Sigmoid colon (tissue), 6 donors: ENCODE measurements at regions not wholly inside any gene's neighbourhood (a gene's known extent, or its start where the extent isn't known, plus 50 kb on each side); places are given as distances from the start of the nearest gene placed in this dataset.

Experiments
- DNase-seq: peaks from one replicate; pipeline ENCODE4 v3.0.0-alpha.2; 2019
- H3K27ac ChIP-seq, 4 donors: fragments of 200-600 bp; sonication (generic); one replicate each; pipeline ENCODE4 v1.5.1; 2016 to 2019; ENCODE audit warnings: mild to moderate bottlenecking in 1 of 4
- H3K27me3 ChIP-seq, 3 donors: fragments of 200-600 bp; sonication (generic); one replicate each; pipeline ENCODE4 v1.5.1; 2019; ENCODE audit warnings: mild to moderate bottlenecking in 1 of 3
- H3K36me3 ChIP-seq, 4 donors: fragments of 200-600 bp; sonication (generic); one replicate each; pipeline ENCODE4 v1.5.1; 2016 to 2019
- H3K4me1 ChIP-seq, 4 donors: fragments of 200-600 bp; sonication (generic); one replicate each; pipeline ENCODE4 v1.5.1; 2017 to 2019
- H3K4me3 ChIP-seq, 4 donors: fragments of 200-600 bp; sonication (generic); one replicate each; pipeline ENCODE4 v1.5.1; 2017 to 2019; ENCODE audit warnings: mild to moderate bottlenecking in 2 of 4, moderate library complexity in 1 of 4
- H3K9me3 ChIP-seq, 4 donors: fragments of 200-600 bp in 3 of 4; sonication (generic) in 3 of 4; one replicate each; pipeline versions ENCODE4 v1.5.1 to v1.6.1; 2013 to 2019
- EP300 ChIP-seq, 4 donors: sonication (generic); formaldehyde crosslinking; IDR thresholded peaks; one replicate each; pipeline ENCODE4 v1.6.1; 2017; ENCODE audit warnings: antibody characterized with exemption in 4 of 4
- POLR2A ChIP-seq, 2 donors: fragments of 450-650 bp; IDR thresholded peaks; one replicate each; pipeline ENCODE4 v1.6.1; 2016; ENCODE audit warnings: antibody characterized with exemption in 2 of 2, mild to moderate bottlenecking in 2 of 2, moderate library complexity in 2 of 2
- POLR2AphosphoS5 ChIP-seq, 4 donors: sonication (generic); formaldehyde crosslinking; IDR thresholded peaks; one replicate each; pipeline ENCODE4 v1.6.1; 2017; ENCODE audit warnings: antibody characterized with exemption in 4 of 4
- WGBS, 2 donors: extraction: QIAGEN DNeasy Blood & Tissue Kit; methylation state at CpG; one replicate each; pipeline ENCODE4 v1.1.7; 2013; 5-methylcytosine and 5-hydroxymethylcytosine counted together
- intact Hi-C: fragments of 100-400 bp; cut with DNase I; formaldehyde crosslinking; loops from one replicate; pipeline ENCODE4 v1.15.1; 2023
- TF ChIP-seq, protein P1 (sequence below), 4 experiments: fragments of 450-650 bp in 3 of 4; fragments of 200-600 bp in 1 of 4; IDR thresholded peaks; one replicate each; pipeline ENCODE4 v1.5.1; 2016 to 2019; ENCODE audit warnings: antibody characterized with exemption in 4 of 4, mild to moderate bottlenecking in 3 of 4, moderate library complexity in 2 of 4
- donor health status: healthy with polysubstance abuse.
- donor health status: healthy.

DNA sequence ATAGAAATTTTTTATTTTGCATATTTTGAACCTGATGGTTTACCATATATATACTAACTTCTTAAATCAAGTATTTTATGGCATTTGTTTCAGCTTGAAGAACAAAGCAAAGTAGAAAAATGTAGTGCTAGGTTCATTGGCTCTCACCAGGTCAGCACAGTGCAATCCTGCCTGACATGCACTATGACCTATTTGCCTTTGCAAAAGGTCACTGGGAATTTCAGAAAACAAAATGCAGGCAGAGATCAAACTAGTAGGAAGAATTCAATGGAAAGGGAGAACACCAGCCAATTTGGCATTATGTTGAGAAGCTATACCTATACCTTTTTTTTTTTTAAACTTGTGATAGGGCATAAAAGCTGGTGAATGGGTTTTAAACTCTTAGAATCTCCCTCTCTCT lies 329.8 kb upstream of the SGO1 start:
- no peak for DNase-seq
- Histone ChIP-seq H3K36me3 (no peaks in the 10 kb centered on the region), H3K4me1 (no peaks in the 10 kb centered on the region), H3K27me3 (no peaks in the 10 kb centered on the region), H3K27ac (no peak overlapping the region), H3K4me3 (no peak overlapping the region), H3K9me3 (no peaks in the 10 kb centered on the region)
- no peak for TF ChIP-seq POLR2AphosphoS5 (IDR thresholded peaks at IDR 0.05)
- TF ChIP-seq, protein P1, sequence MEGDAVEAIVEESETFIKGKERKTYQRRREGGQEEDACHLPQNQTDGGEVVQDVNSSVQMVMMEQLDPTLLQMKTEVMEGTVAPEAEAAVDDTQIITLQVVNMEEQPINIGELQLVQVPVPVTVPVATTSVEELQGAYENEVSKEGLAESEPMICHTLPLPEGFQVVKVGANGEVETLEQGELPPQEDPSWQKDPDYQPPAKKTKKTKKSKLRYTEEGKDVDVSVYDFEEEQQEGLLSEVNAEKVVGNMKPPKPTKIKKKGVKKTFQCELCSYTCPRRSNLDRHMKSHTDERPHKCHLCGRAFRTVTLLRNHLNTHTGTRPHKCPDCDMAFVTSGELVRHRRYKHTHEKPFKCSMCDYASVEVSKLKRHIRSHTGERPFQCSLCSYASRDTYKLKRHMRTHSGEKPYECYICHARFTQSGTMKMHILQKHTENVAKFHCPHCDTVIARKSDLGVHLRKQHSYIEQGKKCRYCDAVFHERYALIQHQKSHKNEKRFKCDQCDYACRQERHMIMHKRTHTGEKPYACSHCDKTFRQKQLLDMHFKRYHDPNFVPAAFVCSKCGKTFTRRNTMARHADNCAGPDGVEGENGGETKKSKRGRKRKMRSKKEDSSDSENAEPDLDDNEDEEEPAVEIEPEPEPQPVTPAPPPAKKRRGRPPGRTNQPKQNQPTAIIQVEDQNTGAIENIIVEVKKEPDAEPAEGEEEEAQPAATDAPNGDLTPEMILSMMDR (IDR thresholded peaks at IDR 0.05): no peak
- no peak for TF ChIP-seq POLR2A (IDR thresholded peaks at IDR 0.05)
- TF ChIP-seq EP300 (IDR thresholded peaks at IDR 0.05): no peak
- intact Hi-C loops: loop anchor here (10.0 kb wide), 1 partner anchor 1599 kb away; no protein-coding TSS in a partner anchor

DNA sequence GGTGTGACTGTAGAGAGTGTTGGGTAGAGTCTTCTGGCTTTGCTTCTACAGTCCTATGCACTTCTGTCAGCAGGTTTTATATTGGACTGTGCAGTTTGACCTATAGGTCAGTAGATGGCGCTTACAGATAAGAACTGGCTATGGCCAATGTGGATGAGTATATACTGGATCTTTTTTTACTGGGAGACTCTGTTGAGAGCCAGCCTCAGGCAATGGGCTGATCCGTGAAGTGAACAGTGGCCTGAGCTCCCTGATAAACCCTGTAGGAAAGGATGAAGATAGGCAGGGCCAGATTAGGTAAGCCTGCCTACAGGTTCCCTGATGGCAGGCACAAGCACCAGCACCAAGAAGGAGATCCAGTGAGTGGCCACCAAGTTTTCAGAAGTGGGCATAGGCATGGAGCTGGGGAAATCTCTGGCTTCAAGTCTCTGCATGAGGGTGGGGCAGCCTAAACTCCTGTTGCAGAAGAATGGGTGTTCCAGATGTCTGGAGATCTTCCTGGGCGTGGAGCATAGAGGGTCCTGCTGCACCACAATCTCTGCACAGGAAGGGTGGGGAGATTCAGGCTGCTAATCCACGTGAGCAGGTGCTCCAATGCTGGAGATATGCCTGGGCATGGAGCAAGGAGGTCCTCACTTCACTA lies 326.0 kb upstream of the SGO1 start:
- H3K4me3 ChIP-seq: no peak overlapping the region
- TF ChIP-seq, protein P1 (IDR thresholded peaks at IDR 0.05): peak in 3 of 4 experiments; percentile 36 to 54 (median 39)
- TF ChIP-seq POLR2AphosphoS5 (IDR thresholded peaks at IDR 0.05) (no peak), EP300 (IDR thresholded peaks at IDR 0.05) (no peak), POLR2A (IDR thresholded peaks at IDR 0.05) (no peak)
- H3K27me3 ChIP-seq: no peaks in the 10 kb centered on the region
- 33 to 35% methylated on average over 4 of the region's 4 CpGs for WGBS, 2 donors
- intact Hi-C loops: loop anchor here (5.0 to 10.0 kb wide), 2 partner anchors 970 to 1603 kb away; no protein-coding TSS in a partner anchor
- DNase-seq: no peak
- H3K9me3 ChIP-seq: no peaks in the 10 kb centered on the region
- H3K36me3 ChIP-seq: no peaks in the 10 kb centered on the region
- H3K4me1 ChIP-seq: no peaks in the 10 kb centered on the region
- H3K27ac ChIP-seq: no peak overlapping the region

DNA sequence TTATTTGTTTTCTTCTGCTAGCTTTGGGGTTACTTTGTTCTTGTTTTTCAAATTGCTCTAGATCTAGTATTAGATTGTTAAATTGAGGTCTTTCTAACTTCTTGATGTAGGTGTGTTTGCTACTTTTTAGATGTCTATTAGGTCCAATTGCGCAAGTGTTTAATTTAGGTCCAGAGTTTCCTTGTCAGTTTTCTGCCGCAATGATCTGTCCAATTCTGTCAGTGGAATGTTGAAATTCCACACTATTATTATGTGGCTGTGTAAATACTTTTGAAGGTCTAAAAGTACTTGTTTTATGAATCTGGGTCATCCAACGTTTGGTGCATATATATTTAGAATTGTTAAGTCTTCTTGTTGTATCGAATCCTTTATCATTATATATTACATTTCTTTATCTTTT lies 324.4 kb upstream of the SGO1 start:
- DNase-seq: no peak
- no peaks in the 10 kb centered on the region for H3K4me1 ChIP-seq
- intact Hi-C loops: loop anchor here (5.0 to 10.0 kb wide), 2 partner anchors 972 to 1604 kb away; no protein-coding TSS in a partner anchor
- no peak for TF ChIP-seq POLR2A (IDR thresholded peaks at IDR 0.05)
- TF ChIP-seq EP300 (IDR thresholded peaks at IDR 0.05): no peak
- TF ChIP-seq, protein P1 (IDR thresholded peaks at IDR 0.05): no peak
- TF ChIP-seq POLR2AphosphoS5 (IDR thresholded peaks at IDR 0.05): no peak
- H3K27ac ChIP-seq: no peak overlapping the region
- no peaks in the 10 kb centered on the region for H3K36me3 ChIP-seq
- no peaks in the 10 kb centered on the region for H3K9me3 ChIP-seq
- 38 to 63% methylated on average over 4 of the region's 4 CpGs for WGBS, 2 donors
- no peak overlapping the region for H3K4me3 ChIP-seq
- no peaks in the 10 kb centered on the region for H3K27me3 ChIP-seq

DNA sequence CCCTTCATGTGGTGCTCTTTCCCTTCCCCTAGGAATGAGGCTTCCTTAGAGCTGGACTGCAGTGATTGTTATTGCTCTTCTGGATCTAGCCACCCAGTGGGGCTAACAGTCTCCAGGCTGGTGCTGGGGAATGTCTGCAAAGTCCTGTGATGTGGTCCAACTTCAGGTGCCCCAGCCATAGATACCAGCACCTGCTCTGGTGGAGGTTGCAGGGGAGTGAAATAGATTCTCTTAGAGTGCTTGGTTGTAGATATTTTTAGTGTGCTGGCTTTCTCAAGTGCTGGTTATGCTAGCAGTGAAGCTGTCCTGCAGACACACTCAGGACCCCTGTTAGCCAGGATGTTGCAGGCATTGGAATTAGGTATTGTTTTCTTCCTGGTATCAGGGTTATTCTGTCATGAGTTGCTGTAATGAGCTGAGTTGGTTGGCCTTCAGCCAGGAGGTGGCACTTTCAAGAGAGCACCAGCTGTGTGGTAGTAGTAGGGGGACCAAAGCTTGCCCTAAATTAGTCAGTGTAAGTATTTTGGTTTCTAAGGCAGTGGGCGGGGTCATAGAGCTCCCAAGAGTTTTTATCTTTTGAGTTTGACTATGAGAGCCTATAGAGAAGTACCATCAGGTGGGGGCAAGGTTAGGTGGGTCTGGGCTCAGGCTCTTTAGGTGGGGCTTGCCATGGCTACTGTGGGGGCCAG lies 317.5 kb upstream of the SGO1 start:
- WGBS, 2 donors: 40 to 76% methylated on average over 1 of the region's 1 CpG
- Histone ChIP-seq H3K36me3 (no peaks in the 10 kb centered on the region), H3K4me3 (no peak overlapping the region), H3K9me3 (no peaks in the 10 kb centered on the region), H3K4me1 (no peaks in the 10 kb centered on the region), H3K27me3 (no peaks in the 10 kb centered on the region), H3K27ac (no peak overlapping the region)
- intact Hi-C loops: loop anchor here (10.0 kb wide), 1 partner anchor 1391 kb away; no protein-coding TSS in a partner anchor
- TF ChIP-seq, protein P1 (IDR thresholded peaks at IDR 0.05): no peak
- no peak for TF ChIP-seq EP300 (IDR thresholded peaks at IDR 0.05)
- DNase-seq: no peak
